ENCODE measurements at regions not wholly inside any gene's neighbourhood (a gene's known extent, or its start where the extent isn't known, plus 50 kb on each side); places are given as distances from the start of the nearest gene placed in this dataset.

DNA sequence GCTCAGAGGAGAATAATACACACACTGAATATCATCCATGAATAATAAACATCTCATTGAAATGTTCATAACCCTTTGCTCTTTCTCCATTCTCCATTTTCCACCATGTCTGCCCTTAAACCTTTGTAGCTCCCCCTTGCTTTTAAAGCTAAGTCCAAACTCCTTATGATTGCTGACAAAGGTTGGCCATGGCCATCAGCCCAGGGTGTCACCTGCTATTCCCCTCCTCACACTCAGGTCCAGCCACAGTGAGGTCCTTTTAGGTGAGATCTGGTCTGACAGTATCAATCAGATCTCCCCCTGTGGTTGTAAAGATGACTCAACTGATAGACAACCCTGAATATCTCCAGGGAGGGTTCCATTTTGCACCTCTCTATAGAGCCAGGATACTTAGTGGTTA is 181.5 kb upstream of the PDE1C start:
- CTCF ChIA-PET, result no interaction called here
- DNase-seq, result no peak
- no peak overlapping the region for H3K27ac Mint-ChIP-seq
- H3K4me3 Mint-ChIP-seq, result no peak overlapping the region
- no peaks in the 10 kb centered on the region for H3K36me3 Mint-ChIP-seq (ENCODE audit: low read depth)
- H3K9me3 Mint-ChIP-seq, result no peaks in the 10 kb centered on the region
- no peaks in the 10 kb centered on the region for H3K4me1 Mint-ChIP-seq
- H3K27me3 Mint-ChIP-seq, result peaks cover 2% of the 10 kb centered on the region
- POLR2A ChIA-PET, result no interaction called here

DNA sequence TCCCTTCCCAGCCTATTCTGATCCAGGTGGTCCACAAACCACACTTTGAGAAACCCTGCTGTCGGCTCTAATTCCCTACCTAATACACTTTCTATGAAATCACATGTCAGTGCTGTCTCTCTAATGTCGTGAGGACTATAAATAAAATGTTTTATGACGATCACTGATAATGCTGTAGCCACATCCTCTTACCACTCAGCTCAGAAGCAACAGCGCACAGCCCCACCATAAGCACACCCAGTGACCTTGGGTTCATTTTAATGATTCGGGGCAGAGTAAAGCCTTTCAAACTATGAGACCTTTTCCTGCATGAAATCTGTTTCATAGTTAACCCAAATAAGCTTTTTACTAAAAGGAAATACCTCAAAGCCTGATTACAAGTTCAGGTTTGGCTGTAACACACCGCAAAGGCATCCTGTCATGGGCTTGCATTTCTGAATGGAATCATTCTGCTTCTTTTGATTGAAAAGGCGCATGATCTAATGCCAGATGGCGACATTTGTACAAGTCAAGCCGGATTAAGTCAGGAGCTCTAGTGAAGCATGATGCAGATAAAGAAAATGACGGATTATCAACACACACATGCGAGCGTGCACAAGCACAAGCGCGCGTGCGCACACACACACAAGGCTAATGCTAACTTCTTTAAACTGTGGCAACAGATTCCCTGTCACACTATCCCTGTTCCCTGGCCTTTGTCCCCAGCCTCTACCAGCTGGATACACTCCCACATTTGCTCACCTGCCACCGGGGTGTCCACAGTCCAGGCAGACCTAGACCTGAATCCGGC is 180.5 kb upstream of the PDE1C start:
- ChIA-PET POLR2A (no interaction called here), CTCF (no interaction called here)
- Mint-ChIP-seq H3K4me1 (no peaks in the 10 kb centered on the region), H3K27ac (no peak overlapping the region), H3K36me3 (ENCODE audit: low read depth) (no peaks in the 10 kb centered on the region), H3K27me3 (peaks cover 2% of the 10 kb centered on the region), H3K4me3 (no peak overlapping the region), H3K9me3 (no peaks in the 10 kb centered on the region)
- DNase-seq, result no peak

DNA sequence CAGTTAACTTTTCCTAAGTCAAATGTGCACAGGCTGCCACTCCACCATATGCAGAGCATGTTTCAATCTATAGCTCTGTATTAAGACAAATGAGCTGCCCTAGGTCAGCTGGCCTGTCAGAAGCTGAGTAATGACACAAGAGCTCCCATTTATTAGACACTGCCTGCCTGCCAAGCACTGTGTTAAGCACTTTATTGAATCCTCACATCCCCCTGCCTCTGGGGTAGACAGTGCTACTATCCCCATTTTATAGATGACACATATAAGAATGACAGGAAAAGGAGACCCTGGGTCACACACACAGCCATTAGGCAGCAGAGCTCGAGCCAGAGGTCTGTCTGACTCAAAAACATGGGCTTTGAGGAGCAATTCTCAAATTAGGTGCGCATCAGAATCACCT is 179.8 kb upstream of the PDE1C start:
- H3K4me1 Mint-ChIP-seq, result no peaks in the 10 kb centered on the region
- H3K36me3 Mint-ChIP-seq (ENCODE audit: low read depth), result no peaks in the 10 kb centered on the region
- peaks cover 2% of the 10 kb centered on the region for H3K27me3 Mint-ChIP-seq
- POLR2A ChIA-PET, result no interaction called here
- no peak for DNase-seq
- no peaks in the 10 kb centered on the region for H3K9me3 Mint-ChIP-seq
- H3K4me3 Mint-ChIP-seq, result no peak overlapping the region
- CTCF ChIA-PET, result no interaction called here
- H3K27ac Mint-ChIP-seq, result no peak overlapping the region

DNA sequence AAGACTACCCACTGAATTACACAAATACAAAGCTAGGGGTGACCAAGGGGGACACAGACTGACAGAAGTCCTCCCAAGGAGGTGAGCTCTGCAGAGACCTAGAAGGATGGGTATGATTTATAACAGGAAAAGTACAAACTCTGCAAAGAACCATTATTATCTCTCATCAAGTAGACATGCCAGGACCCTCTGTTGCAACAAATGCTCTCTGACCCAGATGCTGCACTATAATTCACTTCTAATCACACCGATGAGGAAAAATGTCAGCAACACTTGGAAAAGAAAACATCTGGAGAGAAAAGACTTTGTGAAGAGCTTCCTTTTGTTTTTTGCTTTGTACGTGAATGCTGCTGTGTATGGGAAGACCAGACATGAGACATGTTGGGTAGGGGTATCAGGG is 178.3 kb upstream of the PDE1C start:
- Mint-ChIP-seq H3K27me3 (peaks cover 2% of the 10 kb centered on the region), H3K27ac (no peak overlapping the region), H3K4me3 (no peak overlapping the region), H3K4me1 (no peaks in the 10 kb centered on the region), H3K36me3 (ENCODE audit: low read depth) (no peaks in the 10 kb centered on the region), H3K9me3 (no peaks in the 10 kb centered on the region)
- CTCF ChIA-PET, result no interaction called here
- DNase-seq, result no peak
- POLR2A ChIA-PET, result no interaction called here

DNA sequence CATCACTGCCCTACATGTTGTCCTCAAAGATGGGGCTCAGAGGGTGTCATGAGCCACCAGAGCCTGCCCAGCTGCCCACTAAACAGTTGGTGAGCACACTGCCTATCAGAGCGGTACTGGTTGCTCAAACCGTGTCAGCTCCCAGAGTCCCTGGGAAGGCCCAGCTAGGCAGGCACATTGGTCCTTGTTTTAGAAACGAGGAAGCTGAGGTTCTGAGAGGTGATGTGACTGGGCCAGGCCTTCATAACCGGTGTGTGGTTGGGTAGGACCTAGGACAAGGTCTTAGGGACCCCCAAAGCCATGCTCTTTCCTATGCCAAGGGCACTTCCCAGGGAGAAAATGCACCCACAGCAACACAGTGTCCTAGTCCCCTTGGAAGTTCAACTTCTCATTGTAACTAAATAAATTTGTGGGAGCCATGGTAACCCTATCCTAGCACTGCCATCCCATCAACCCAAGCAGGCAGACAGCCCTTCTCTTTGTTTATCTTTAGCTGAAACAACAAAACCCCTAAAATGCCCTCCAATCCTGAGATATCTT is 174.7 kb upstream of the PDE1C start:
- Mint-ChIP-seq H3K27ac (no peak overlapping the region), H3K4me3 (no peak overlapping the region), H3K36me3 (ENCODE audit: low read depth) (no peaks in the 10 kb centered on the region), H3K27me3 (no peaks in the 10 kb centered on the region), H3K4me1 (no peaks in the 10 kb centered on the region), H3K9me3 (no peaks in the 10 kb centered on the region)
- no peak for DNase-seq
- POLR2A ChIA-PET, result no interaction called here
- CTCF ChIA-PET, result interaction anchor here (0.6 kb wide), 1 partner anchor 33 kb away, joined by 3 read pairs; no protein-coding TSS in a partner anchor

DNA sequence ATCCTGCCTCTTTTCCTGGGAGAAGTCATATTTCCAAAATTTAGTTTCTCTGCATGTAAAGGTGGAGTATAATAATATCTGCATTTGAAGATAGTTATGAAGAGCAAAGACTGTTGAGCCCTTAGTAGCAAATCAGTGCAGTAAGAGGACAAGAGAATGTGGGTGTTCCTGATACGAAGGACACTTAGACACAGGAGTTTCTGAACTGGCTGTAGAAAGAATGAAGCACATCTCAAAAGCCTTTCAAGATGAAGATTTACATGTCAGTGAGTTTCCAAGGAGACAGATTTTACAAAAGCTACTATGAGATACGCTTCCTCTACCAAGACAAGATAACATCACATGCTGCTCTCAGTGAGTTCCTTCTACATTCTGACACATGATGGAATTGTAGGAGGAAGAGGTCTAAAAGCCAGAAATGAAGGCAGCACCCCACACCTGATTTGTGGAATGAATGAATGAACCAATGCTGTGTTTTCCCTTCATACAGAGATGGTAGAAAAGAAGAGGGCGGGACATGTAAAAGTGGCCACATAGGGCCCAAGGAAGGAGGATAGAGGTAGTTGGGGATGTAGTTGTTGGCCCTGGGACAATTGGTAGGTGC is 173.6 kb upstream of the PDE1C start:
- Mint-ChIP-seq H3K27ac (no peak overlapping the region), H3K27me3 (no peaks in the 10 kb centered on the region), H3K36me3 (ENCODE audit: low read depth) (no peaks in the 10 kb centered on the region), H3K9me3 (no peaks in the 10 kb centered on the region), H3K4me3 (no peak overlapping the region), H3K4me1 (no peaks in the 10 kb centered on the region)
- ChIA-PET CTCF (no interaction called here), POLR2A (no interaction called here)
- DNase-seq, result no peak

DNA sequence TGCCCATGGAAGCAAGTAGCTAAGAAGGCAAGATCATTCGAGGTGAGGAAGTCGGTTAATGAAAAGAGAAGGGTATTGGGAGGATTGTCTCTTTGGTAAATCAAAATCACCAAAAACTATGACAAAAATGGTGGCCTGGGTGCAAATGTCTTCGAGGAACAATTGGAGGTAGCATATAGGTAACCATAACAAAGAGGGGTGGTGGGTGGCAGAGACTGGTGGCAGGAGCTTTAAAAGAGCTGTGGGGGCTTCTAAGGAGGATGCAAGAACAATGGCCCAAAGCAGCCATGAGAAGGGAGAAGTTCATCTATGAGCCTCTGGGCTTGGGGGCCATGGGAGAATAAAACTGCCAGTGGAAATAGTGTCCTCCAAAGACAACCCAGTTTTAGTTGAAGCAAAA is 172.2 kb upstream of the PDE1C start:
- no peak for DNase-seq
- Mint-ChIP-seq H3K4me3 (no peak overlapping the region), H3K27me3 (no peaks in the 10 kb centered on the region), H3K4me1 (no peaks in the 10 kb centered on the region), H3K9me3 (no peaks in the 10 kb centered on the region), H3K36me3 (ENCODE audit: low read depth) (no peaks in the 10 kb centered on the region), H3K27ac (no peak overlapping the region)
- ChIA-PET POLR2A (no interaction called here), CTCF (no interaction called here)

DNA sequence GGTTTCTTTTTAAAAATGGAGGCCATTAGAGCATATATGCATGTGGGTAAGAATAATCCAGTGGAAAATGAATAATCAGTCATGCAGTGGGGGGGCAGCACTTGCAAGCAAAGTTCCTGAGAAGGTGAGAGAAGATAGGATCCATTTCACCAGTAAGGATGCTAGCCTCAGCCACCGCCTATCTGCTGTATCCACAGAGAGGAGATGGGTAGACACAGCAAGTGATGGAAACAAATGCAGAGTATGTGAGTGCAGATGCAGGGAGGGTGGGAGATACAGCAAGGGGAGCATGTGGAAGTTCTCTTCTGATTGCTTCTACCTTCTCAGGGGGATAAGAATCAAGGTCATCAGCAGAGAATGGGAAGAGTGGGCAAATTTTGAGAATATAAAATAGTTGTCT is 171.4 kb upstream of the PDE1C start:
- Mint-ChIP-seq H3K9me3 (no peaks in the 10 kb centered on the region), H3K27ac (no peak overlapping the region), H3K4me3 (no peak overlapping the region), H3K36me3 (ENCODE audit: low read depth) (no peaks in the 10 kb centered on the region), H3K27me3 (no peaks in the 10 kb centered on the region), H3K4me1 (no peaks in the 10 kb centered on the region)
- POLR2A ChIA-PET, result no interaction called here
- no peak for DNase-seq
- CTCF ChIA-PET, result no interaction called here

DNA sequence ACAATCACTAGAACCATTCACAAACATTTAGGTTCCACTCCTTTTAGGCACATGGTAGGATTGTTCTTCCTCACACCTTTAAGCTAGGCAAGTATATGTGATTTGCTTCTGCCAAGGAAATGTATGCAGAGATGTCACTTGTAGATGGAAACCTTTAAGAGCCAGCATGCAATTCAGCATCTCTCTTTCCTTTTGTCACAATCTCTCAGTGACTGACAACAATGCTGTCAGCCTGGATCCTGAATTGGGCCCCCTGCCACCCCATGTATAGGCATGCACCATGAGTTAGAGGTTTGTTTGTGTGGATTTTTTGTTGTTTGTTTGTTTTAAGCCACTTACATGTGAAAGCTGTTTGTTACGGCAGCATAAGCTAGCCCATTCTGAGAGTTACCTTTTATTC is 169.6 kb upstream of the PDE1C start:
- DNase-seq, result no peak
- H3K36me3 Mint-ChIP-seq (ENCODE audit: low read depth), result no peaks in the 10 kb centered on the region
- H3K4me3 Mint-ChIP-seq, result no peak overlapping the region
- POLR2A ChIA-PET, result no interaction called here
- CTCF ChIA-PET, result no interaction called here
- H3K27me3 Mint-ChIP-seq, result no peaks in the 10 kb centered on the region
- H3K4me1 Mint-ChIP-seq, result no peaks in the 10 kb centered on the region
- H3K27ac Mint-ChIP-seq, result no peak overlapping the region
- no peaks in the 10 kb centered on the region for H3K9me3 Mint-ChIP-seq

DNA sequence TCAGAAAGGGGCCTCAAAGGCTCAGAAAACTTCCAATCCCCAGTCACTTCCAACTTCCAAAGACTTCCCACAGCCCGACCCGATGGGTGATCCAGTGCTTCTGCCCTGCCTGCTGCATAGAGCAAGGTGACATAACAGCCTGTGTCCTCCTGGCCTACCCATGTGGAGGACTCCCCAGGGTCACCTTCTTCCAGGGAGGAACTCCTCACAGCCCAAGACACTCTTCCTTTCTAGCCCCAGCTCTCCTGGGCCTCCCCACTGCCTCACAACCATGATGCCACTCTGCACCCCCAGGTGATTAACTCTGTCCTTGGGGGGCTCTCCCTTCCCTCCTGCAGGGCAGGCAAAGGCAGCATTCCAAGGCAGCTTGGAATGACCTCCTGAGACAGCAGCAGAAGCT is 158.4 kb upstream of the PDE1C start:
- POLR2A ChIA-PET, result no interaction called here

DNA sequence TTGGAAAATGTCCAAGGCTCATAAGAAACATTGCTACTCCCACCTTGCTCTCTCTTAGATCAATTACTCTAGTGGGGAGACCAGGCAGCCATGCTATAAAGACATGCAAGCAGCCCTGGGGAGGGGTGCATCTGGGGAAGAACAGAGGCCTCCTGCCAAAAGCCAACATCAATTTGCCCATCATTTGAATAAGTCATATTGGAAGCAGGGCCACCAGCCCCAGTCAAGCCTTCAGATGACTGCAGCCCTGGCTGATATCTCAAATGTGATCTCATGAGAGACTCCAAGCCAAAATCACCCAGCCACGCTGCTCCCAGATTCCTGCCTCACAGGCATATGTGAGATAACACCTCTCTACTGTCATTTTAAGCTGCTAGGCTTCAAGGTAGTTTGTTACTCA is 157.5 kb upstream of the PDE1C start:
- POLR2A ChIA-PET, result no interaction called here
- DNase-seq, result no peak
- H3K27ac Mint-ChIP-seq, result no peak overlapping the region
- H3K36me3 Mint-ChIP-seq (ENCODE audit: low read depth), result no peaks in the 10 kb centered on the region
- CTCF ChIA-PET, result no interaction called here
- H3K4me3 Mint-ChIP-seq, result no peak overlapping the region
- H3K4me1 Mint-ChIP-seq, result no peaks in the 10 kb centered on the region
- H3K9me3 Mint-ChIP-seq, result no peaks in the 10 kb centered on the region
- no peaks in the 10 kb centered on the region for H3K27me3 Mint-ChIP-seq

More for the DNA sequence above, 158.4 kb upstream of the PDE1C start:
- Mint-ChIP-seq H3K4me1 (no peaks in the 10 kb centered on the region), H3K9me3 (no peaks in the 10 kb centered on the region), H3K27me3 (no peaks in the 10 kb centered on the region), H3K36me3 (ENCODE audit: low read depth) (no peaks in the 10 kb centered on the region), H3K4me3 (no peak overlapping the region), H3K27ac (no peak overlapping the region)
- CTCF ChIA-PET, result no interaction called here
- DNase-seq, result no peak

DNA sequence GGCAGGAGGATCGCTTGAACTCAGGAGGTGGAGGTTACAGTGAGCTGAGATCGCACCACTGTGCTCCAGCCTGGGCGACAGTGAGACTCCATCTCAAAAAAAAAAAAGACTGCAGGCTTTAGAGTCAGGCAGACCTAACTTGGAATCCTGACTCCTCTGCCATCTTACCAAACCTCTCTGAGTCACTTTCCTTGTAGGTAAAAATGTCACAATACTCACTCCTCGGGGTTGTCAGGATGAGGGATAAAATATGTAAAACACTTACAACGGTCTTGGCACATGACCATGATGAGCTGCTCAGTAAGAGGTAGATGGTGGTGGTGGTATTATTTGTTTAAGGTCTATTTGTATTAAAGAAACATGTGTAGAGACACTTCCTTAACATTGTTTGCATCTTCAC is 154.1 kb upstream of the PDE1C start:
- CTCF ChIA-PET, result no interaction called here

DNA sequence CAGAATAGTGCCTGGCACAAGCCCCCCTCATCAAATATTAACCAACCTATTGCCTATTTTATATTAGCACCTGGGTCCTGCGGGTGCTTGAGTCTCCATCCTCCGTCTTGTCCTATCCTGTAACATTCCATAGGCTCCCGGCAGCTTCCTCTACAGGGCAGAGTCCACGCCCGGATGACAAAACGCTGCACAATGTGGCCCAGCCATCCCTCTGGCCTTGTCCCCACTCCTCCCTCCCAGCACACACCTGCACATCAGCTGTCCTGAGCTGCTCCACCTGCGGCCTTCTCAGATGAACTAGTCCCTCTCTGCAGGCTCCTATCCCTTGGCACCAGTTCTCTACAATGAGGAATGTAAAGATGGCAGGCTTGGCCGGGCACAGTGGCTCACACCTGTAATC is 153.5 kb upstream of the PDE1C start:
- Mint-ChIP-seq H3K9me3 (no peaks in the 10 kb centered on the region), H3K27ac (no peak overlapping the region), H3K4me1 (no peaks in the 10 kb centered on the region), H3K36me3 (ENCODE audit: low read depth) (no peaks in the 10 kb centered on the region), H3K4me3 (no peak overlapping the region), H3K27me3 (no peaks in the 10 kb centered on the region)
- POLR2A ChIA-PET, result no interaction called here
- CTCF ChIA-PET, result no interaction called here
- DNase-seq, result no peak

More for the DNA sequence above, 154.1 kb upstream of the PDE1C start:
- Mint-ChIP-seq H3K36me3 (ENCODE audit: low read depth) (no peaks in the 10 kb centered on the region), H3K27me3 (no peaks in the 10 kb centered on the region), H3K4me1 (no peaks in the 10 kb centered on the region), H3K27ac (no peak overlapping the region), H3K4me3 (no peak overlapping the region), H3K9me3 (no peaks in the 10 kb centered on the region)
- no peak for DNase-seq
- POLR2A ChIA-PET, result no interaction called here

DNA sequence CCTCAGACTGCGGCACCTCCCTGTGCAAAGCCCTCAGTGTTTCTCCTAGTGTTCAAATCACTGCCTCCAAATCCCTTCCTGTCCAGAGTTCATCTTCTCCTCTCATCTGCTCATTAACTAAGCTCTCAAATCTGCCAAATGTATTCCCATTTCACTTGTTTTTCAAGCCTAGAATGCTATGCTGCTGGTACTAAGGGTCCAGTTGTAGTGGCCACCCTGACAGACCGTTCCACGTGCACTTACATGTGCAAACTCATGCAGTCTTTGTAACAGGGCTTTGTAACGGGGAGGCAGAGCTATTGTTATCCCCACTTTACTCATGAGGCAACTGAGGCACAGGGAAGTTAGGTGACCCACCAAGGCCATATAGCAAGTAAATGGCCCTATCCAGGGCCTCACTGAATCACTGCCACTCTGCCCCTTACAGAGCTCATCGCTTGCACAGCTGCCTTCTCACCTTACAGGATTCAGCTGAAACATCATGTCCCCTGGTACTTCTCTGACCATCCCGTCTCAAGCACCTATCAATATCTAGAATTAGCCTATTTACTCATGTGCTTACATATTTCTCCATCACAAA is 153.0 kb upstream of the PDE1C start:
- no peaks in the 10 kb centered on the region for H3K4me1 Mint-ChIP-seq
- H3K4me3 Mint-ChIP-seq, result no peak overlapping the region
- H3K27ac Mint-ChIP-seq, result no peak overlapping the region
- no peaks in the 10 kb centered on the region for H3K36me3 Mint-ChIP-seq (ENCODE audit: low read depth)
- no peak for DNase-seq
- no peaks in the 10 kb centered on the region for H3K9me3 Mint-ChIP-seq
- ChIA-PET CTCF (no interaction called here), POLR2A (no interaction called here)
- no peaks in the 10 kb centered on the region for H3K27me3 Mint-ChIP-seq
